ENCODE measurements at regions not wholly inside any gene's neighbourhood (a gene's known extent, or its start where the extent isn't known, plus 50 kb on each side); places are given as distances from the start of the nearest gene placed in this dataset.

DNA sequence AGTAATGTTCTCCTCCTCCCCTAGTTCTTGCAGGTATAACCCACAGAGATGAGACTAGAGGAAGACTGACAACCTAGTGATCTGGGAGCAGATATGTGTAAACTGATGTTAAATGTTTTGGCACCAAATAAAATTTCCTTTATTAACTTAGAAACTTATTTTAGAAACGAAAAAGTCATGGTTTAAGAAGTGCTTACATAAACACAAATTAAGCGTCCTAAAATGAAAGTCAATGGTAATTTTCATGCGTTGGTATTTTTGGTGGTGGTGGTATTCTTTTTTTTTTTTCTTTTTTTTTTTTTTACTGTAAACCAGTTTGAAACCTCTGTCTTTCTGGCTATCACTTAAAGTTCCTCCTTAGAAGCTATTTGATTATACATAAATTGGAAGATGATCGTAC lies 1438.1 kb upstream of the TENM3 start:
- Histone ChIP-seq H3K27me3 (ENCODE audit: low read length) (no peaks in the 10 kb centered on the region), H3K4me3 (ENCODE audit: low read length) (no peak overlapping the region), H3K9ac (ENCODE audit: low read length) (no peak overlapping the region), H3K27ac (ENCODE audit: low read length) (no peak overlapping the region), H3K9me3 (ENCODE audit: low read length) (no peaks in the 10 kb centered on the region), H3K4me1 (ENCODE audit: low read length) (no peaks in the 10 kb centered on the region), H3K79me2 (ENCODE audit: low read length) (no peaks in the 10 kb centered on the region), H3K9me2 (replicated peaks; ENCODE audit: insufficient read depth, low read length) (no peaks in the 10 kb centered on the region), H3K36me3 (ENCODE audit: insufficient read depth, low read length) (no peaks in the 10 kb centered on the region), H3K4me2 (ENCODE audit: low read depth, low read length, poor library complexity, severe bottlenecking) (no peak overlapping the region), H2AFZ (ENCODE audit: low read length) (no peak overlapping the region), H4K20me1 (ENCODE audit: insufficient read depth, low read depth, low read length) (no peaks in the 10 kb centered on the region)
- no peak for DNase-seq

DNA sequence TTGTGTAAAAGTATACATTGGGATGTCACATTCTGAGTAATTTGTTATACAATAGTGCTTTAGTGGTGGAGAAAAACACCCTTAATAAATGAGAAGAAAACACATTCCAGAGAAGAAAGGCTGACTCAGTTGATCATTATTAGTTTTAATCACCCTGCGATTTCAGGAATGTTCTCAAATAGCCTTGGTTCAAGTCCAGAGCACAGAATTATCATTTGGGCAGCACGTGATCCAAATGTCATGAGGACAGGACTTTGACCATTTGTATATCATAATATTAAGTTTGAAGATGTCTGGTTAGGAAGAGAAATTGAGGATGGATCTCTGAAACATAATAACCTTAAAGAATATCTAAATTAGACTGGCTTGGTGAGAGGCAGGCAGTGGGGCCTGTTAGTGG lies 1434.3 kb upstream of the TENM3 start:
- DNase-seq = no peak
- Histone ChIP-seq H3K4me1 (ENCODE audit: low read length) (no peaks in the 10 kb centered on the region), H3K9ac (ENCODE audit: low read length) (no peak overlapping the region), H3K9me2 (replicated peaks; ENCODE audit: insufficient read depth, low read length) (no peaks in the 10 kb centered on the region), H2AFZ (ENCODE audit: low read length) (no peak overlapping the region), H4K20me1 (ENCODE audit: insufficient read depth, low read depth, low read length) (no peaks in the 10 kb centered on the region), H3K27me3 (ENCODE audit: low read length) (no peaks in the 10 kb centered on the region), H3K27ac (ENCODE audit: low read length) (no peak overlapping the region), H3K4me2 (ENCODE audit: low read depth, low read length, poor library complexity, severe bottlenecking) (no peak overlapping the region), H3K79me2 (ENCODE audit: low read length) (no peaks in the 10 kb centered on the region), H3K4me3 (ENCODE audit: low read length) (no peak overlapping the region), H3K36me3 (ENCODE audit: insufficient read depth, low read length) (no peaks in the 10 kb centered on the region), H3K9me3 (ENCODE audit: low read length) (no peaks in the 10 kb centered on the region)

DNA sequence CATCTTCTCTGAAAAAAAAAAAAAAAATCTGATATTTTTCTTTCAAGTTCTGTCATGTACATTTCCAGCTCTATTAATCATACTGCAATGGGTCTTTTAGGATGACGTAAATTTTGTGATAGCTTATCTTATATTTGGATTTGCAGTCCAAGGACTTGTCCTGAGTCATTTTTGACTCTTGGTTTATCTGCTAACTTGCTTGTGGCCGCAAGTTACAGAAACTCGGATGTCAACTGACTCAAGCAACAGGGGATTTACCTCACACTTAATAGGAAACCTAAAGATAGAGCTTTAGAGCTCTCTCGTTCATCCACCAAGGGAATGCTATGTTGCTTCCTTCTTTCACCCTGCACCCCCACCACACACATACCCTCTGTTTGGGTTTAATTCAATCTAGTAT lies 1433.8 kb upstream of the TENM3 start:
- Histone ChIP-seq H3K9me3 (ENCODE audit: low read length) (no peaks in the 10 kb centered on the region), H3K4me2 (ENCODE audit: low read depth, low read length, poor library complexity, severe bottlenecking) (no peak overlapping the region), H3K9me2 (replicated peaks; ENCODE audit: insufficient read depth, low read length) (no peaks in the 10 kb centered on the region), H3K4me3 (ENCODE audit: low read length) (no peak overlapping the region), H4K20me1 (ENCODE audit: insufficient read depth, low read depth, low read length) (no peaks in the 10 kb centered on the region), H3K79me2 (ENCODE audit: low read length) (no peaks in the 10 kb centered on the region), H3K36me3 (ENCODE audit: insufficient read depth, low read length) (no peaks in the 10 kb centered on the region), H3K4me1 (ENCODE audit: low read length) (no peaks in the 10 kb centered on the region), H3K9ac (ENCODE audit: low read length) (no peak overlapping the region), H3K27ac (ENCODE audit: low read length) (no peak overlapping the region), H3K27me3 (ENCODE audit: low read length) (no peaks in the 10 kb centered on the region), H2AFZ (ENCODE audit: low read length) (no peak overlapping the region)
- DNase-seq = no peak

DNA sequence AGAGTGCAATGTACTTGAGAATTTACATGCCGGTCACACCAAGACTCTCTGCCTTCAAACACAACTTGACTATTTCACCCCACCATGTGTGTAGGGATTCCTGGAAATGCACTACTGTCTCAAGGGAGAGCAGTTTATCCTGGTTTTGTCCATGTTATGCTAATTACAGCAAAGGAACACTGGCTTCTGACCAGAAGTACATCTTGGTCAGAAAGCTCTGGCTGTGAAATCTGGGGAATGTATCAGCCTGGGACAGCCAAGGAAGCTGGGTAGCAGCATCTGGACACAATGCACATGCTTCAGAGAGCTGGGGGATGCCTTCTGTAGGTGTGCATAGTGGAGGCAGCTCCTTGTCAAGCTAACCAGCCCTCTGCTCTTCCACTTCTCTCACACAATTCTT lies 1432.6 kb upstream of the TENM3 start:
- Histone ChIP-seq H3K9ac (ENCODE audit: low read length) (no peak overlapping the region), H3K27ac (ENCODE audit: low read length) (no peak overlapping the region), H3K9me3 (ENCODE audit: low read length) (no peaks in the 10 kb centered on the region), H2AFZ (ENCODE audit: low read length) (no peak overlapping the region), H3K27me3 (ENCODE audit: low read length) (no peaks in the 10 kb centered on the region), H4K20me1 (ENCODE audit: insufficient read depth, low read depth, low read length) (no peaks in the 10 kb centered on the region), H3K4me3 (ENCODE audit: low read length) (no peak overlapping the region), H3K79me2 (ENCODE audit: low read length) (no peaks in the 10 kb centered on the region), H3K9me2 (replicated peaks; ENCODE audit: insufficient read depth, low read length) (no peaks in the 10 kb centered on the region), H3K36me3 (ENCODE audit: insufficient read depth, low read length) (no peaks in the 10 kb centered on the region), H3K4me2 (ENCODE audit: low read depth, low read length, poor library complexity, severe bottlenecking) (no peak overlapping the region), H3K4me1 (ENCODE audit: low read length) (no peaks in the 10 kb centered on the region)
- no peak for DNase-seq

DNA sequence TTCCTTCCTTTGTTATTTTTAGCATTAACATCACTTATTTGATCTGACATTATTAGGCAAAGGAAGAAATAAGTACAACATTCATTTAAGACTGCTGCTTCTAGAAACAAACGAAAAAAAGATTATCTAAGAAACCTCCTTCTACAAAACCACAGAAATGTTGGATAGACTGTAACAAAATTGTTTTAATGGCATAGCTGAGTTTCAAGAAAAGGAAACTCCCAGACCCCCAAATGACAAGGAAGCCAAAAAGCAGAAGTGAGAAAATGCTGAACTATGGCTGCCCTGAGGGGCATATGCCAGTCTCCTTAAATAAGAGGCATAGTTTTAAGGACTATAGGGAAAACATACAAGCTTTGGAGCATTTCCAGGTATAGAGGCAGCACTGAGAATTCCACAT lies 1431.6 kb upstream of the TENM3 start:
- H3K4me2 ChIP-seq (ENCODE audit: low read depth, low read length, poor library complexity, severe bottlenecking) = no peak overlapping the region
- H3K79me2 ChIP-seq (ENCODE audit: low read length) = no peaks in the 10 kb centered on the region
- no peak overlapping the region for H3K27ac ChIP-seq (ENCODE audit: low read length)
- H3K4me3 ChIP-seq (ENCODE audit: low read length) = no peak overlapping the region
- no peaks in the 10 kb centered on the region for H3K9me2 ChIP-seq (replicated peaks; ENCODE audit: insufficient read depth, low read length)
- DNase-seq = no peak
- H3K9ac ChIP-seq (ENCODE audit: low read length) = no peak overlapping the region
- H2AFZ ChIP-seq (ENCODE audit: low read length) = no peak overlapping the region
- H3K27me3 ChIP-seq (ENCODE audit: low read length) = no peaks in the 10 kb centered on the region
- H3K4me1 ChIP-seq (ENCODE audit: low read length) = no peaks in the 10 kb centered on the region
- no peaks in the 10 kb centered on the region for H3K9me3 ChIP-seq (ENCODE audit: low read length)
- no peaks in the 10 kb centered on the region for H4K20me1 ChIP-seq (ENCODE audit: insufficient read depth, low read depth, low read length)
- H3K36me3 ChIP-seq (ENCODE audit: insufficient read depth, low read length) = no peaks in the 10 kb centered on the region

GRCh38 chr4:180812783-180813182 lies 1430.4 kb upstream of the TENM3 start:
- Histone ChIP-seq H3K4me3 (ENCODE audit: low read length) (no peak overlapping the region), H3K9me3 (ENCODE audit: low read length) (no peaks in the 10 kb centered on the region), H3K9me2 (replicated peaks; ENCODE audit: insufficient read depth, low read length) (no peaks in the 10 kb centered on the region), H4K20me1 (ENCODE audit: insufficient read depth, low read depth, low read length) (no peaks in the 10 kb centered on the region), H3K36me3 (ENCODE audit: insufficient read depth, low read length) (no peaks in the 10 kb centered on the region), H3K79me2 (ENCODE audit: low read length) (no peaks in the 10 kb centered on the region), H3K4me2 (ENCODE audit: low read depth, low read length, poor library complexity, severe bottlenecking) (no peak overlapping the region), H3K27me3 (ENCODE audit: low read length) (no peaks in the 10 kb centered on the region), H2AFZ (ENCODE audit: low read length) (no peak overlapping the region), H3K27ac (ENCODE audit: low read length) (no peak overlapping the region), H3K9ac (ENCODE audit: low read length) (no peak overlapping the region), H3K4me1 (ENCODE audit: low read length) (no peaks in the 10 kb centered on the region)
- no peak for DNase-seq

DNA sequence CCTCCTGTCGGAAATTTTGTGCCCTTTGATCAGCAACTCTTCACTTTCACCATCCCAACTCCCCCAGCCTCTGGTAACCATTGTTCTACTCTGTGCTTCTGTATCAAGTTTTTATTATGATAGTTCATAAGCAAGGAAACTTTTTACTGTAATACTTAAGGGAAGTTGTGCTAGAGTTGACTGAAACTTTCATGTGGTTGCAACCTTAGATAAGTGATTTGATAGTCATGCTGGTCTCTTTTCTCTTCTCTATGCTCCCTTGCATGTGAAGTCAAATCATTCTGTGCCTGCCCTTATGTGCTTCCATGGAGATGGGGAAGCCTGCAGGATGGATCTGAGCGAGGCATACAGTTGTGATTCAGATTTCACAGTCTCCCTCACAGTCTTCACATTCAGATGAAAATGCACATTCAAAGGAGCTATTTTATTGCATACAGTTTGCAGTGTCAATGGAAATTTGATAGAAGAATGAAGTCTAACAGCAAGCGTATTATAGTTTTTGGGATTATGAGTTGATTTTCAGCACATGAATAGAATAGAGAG lies 1428.3 kb upstream of the TENM3 start:
- Histone ChIP-seq H3K27ac (ENCODE audit: low read length) (no peak overlapping the region), H3K27me3 (ENCODE audit: low read length) (no peaks in the 10 kb centered on the region), H3K79me2 (ENCODE audit: low read length) (no peaks in the 10 kb centered on the region), H2AFZ (ENCODE audit: low read length) (no peak overlapping the region), H3K4me1 (ENCODE audit: low read length) (no peaks in the 10 kb centered on the region), H3K9me2 (replicated peaks; ENCODE audit: insufficient read depth, low read length) (no peaks in the 10 kb centered on the region), H3K4me3 (ENCODE audit: low read length) (no peak overlapping the region), H3K4me2 (ENCODE audit: low read depth, low read length, poor library complexity, severe bottlenecking) (no peak overlapping the region), H3K9me3 (ENCODE audit: low read length) (no peaks in the 10 kb centered on the region), H3K36me3 (ENCODE audit: insufficient read depth, low read length) (no peaks in the 10 kb centered on the region), H3K9ac (ENCODE audit: low read length) (no peak overlapping the region), H4K20me1 (ENCODE audit: insufficient read depth, low read depth, low read length) (no peaks in the 10 kb centered on the region)
- no peak for DNase-seq

DNA sequence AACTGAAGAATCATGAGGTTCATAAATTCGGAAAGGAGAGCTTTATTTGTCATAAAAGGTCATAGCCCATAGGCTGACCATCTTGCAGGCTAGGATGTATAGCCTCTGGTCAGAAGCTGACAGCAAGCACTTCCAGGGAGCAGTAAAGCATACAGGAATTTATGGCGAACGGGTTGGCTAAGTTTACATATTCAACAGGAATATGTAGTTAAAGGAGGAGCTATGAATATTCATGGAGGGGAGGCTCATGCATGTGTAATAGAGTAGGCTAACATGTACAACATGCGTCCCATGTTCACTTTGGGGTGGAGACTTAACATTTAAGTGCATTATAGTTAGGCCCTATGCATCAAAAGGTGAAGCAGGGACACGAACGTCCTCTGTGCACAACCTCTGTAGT lies 1425.7 kb upstream of the TENM3 start:
- no peak overlapping the region for H3K27ac ChIP-seq (ENCODE audit: low read length)
- no peak overlapping the region for H3K4me2 ChIP-seq (ENCODE audit: low read depth, low read length, poor library complexity, severe bottlenecking)
- no peak for DNase-seq
- H4K20me1 ChIP-seq (ENCODE audit: insufficient read depth, low read depth, low read length) = no peaks in the 10 kb centered on the region
- H3K9ac ChIP-seq (ENCODE audit: low read length) = no peak overlapping the region
- H3K9me3 ChIP-seq (ENCODE audit: low read length) = no peaks in the 10 kb centered on the region
- no peak overlapping the region for H2AFZ ChIP-seq (ENCODE audit: low read length)
- no peaks in the 10 kb centered on the region for H3K36me3 ChIP-seq (ENCODE audit: insufficient read depth, low read length)
- no peak overlapping the region for H3K4me3 ChIP-seq (ENCODE audit: low read length)
- H3K4me1 ChIP-seq (ENCODE audit: low read length) = no peaks in the 10 kb centered on the region
- H3K79me2 ChIP-seq (ENCODE audit: low read length) = no peaks in the 10 kb centered on the region
- no peaks in the 10 kb centered on the region for H3K9me2 ChIP-seq (replicated peaks; ENCODE audit: insufficient read depth, low read length)
- H3K27me3 ChIP-seq (ENCODE audit: low read length) = no peaks in the 10 kb centered on the region

DNA sequence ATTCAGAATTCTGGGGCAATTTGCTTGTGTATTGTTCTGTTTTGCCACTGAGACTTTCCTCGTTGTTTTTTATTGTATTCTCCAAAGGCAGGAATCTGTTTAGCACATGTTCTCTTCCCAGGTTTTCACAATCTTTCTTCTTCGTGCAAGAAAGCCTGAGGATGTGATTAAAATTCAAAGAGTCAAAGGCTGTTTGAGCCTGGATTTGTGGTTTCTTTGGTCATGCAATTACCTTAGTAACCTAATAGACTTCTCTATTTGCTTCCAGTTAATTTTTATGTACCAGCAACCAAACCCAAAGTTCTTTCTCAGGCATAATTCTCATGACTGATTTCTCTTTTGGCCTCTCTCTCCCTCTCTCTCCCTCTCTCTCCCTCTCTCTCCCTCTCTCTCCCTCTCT lies 1420.1 kb upstream of the TENM3 start:
- Histone ChIP-seq H3K4me3 (ENCODE audit: low read length) (no peak overlapping the region), H3K27ac (ENCODE audit: low read length) (no peak overlapping the region), H3K27me3 (ENCODE audit: low read length) (no peaks in the 10 kb centered on the region), H3K9me2 (replicated peaks; ENCODE audit: insufficient read depth, low read length) (no peaks in the 10 kb centered on the region), H4K20me1 (ENCODE audit: insufficient read depth, low read depth, low read length) (no peaks in the 10 kb centered on the region), H3K4me2 (ENCODE audit: low read depth, low read length, poor library complexity, severe bottlenecking) (no peak overlapping the region), H3K36me3 (ENCODE audit: insufficient read depth, low read length) (no peaks in the 10 kb centered on the region), H3K9ac (ENCODE audit: low read length) (no peak overlapping the region), H2AFZ (ENCODE audit: low read length) (no peak overlapping the region), H3K9me3 (ENCODE audit: low read length) (no peaks in the 10 kb centered on the region), H3K79me2 (ENCODE audit: low read length) (no peaks in the 10 kb centered on the region), H3K4me1 (ENCODE audit: low read length) (no peaks in the 10 kb centered on the region)
- DNase-seq = no peak
